ENCODE measurements at regions not wholly inside any gene's neighbourhood (a gene's known extent, or its start where the extent isn't known, plus 50 kb on each side); places are given as distances from the start of the nearest gene placed in this dataset.

- H3K27ac ChIP-seq = no peak overlapping the region
- no peak for TF ChIP-seq CTCF (IDR thresholded peaks at IDR 0.05)
- peaks cover 0 to 37% (median 17%) of the 10 kb centered on the region in 7 donors for H3K27me3 ChIP-seq
- ATAC-seq = no peak
- no peak for DNase-seq
- no peak overlapping the region for H3K4me3 ChIP-seq
- intact Hi-C loops (cut with DNase I) = no loop called here
- 71 to 77% methylated on average over 7 of the region's 7 CpGs for WGBS, 2 donors
- no peaks in the 10 kb centered on the region for H3K4me1 ChIP-seq
- no peaks in the 10 kb centered on the region for H3K36me3 ChIP-seq
- no peaks in the 10 kb centered on the region for H3K9me3 ChIP-seq
Observed at GRCh38 chr10:130875897-130876472, 435.5 kb downstream of the TCERG1L start.

- Histone ChIP-seq H3K4me1 (no peaks in the 10 kb centered on the region), H3K9me3 (no peaks in the 10 kb centered on the region), H3K27me3 (peaks cover 0 to 41% (median 20%) of the 10 kb centered on the region in 7 donors), H3K27ac (no peak overlapping the region), H3K36me3 (no peaks in the 10 kb centered on the region), H3K4me3 (no peak overlapping the region)
- intact Hi-C loops (cut with DNase I) = no loop called here
- DNase-seq = no peak
- TF ChIP-seq CTCF (IDR thresholded peaks at IDR 0.05) = no peak
- WGBS, 2 donors = 73 to 74% methylated on average over 3 of the region's 3 CpGs
- no peak for ATAC-seq
Observed at GRCh38 chr10:130877126-130877525, 434.4 kb downstream of the TCERG1L start.

- H3K4me3 ChIP-seq = no peak overlapping the region
- ATAC-seq = no peak
- H3K4me1 ChIP-seq = no peaks in the 10 kb centered on the region
- WGBS, 2 donors = 80 to 94% methylated on average over 1 of the region's 1 CpG
- H3K27me3 ChIP-seq = peaks cover 0 to 46% (median 20%) of the 10 kb centered on the region in 7 donors
- intact Hi-C loops (cut with DNase I) = no loop called here
- H3K27ac ChIP-seq = no peak overlapping the region
- no peak for TF ChIP-seq CTCF (IDR thresholded peaks at IDR 0.05)
- H3K9me3 ChIP-seq = no peaks in the 10 kb centered on the region
- DNase-seq = no peak
- no peaks in the 10 kb centered on the region for H3K36me3 ChIP-seq
Observed at GRCh38 chr10:130878131-130878530, 433.4 kb downstream of the TCERG1L start.

- Histone ChIP-seq H3K9me3 (no peaks in the 10 kb centered on the region), H3K36me3 (no peaks in the 10 kb centered on the region), H3K4me3 (no peak overlapping the region), H3K27ac (no peak overlapping the region), H3K4me1 (no peaks in the 10 kb centered on the region), H3K27me3 (peaks cover 0 to 56% (median 35%) of the 10 kb centered on the region in 7 donors)
- no peak for TF ChIP-seq CTCF (IDR thresholded peaks at IDR 0.05)
- DNase-seq = no peak
- 83 to 85% methylated on average over 3 of the region's 3 CpGs for WGBS, 2 donors
- no peak for ATAC-seq
- intact Hi-C loops (cut with DNase I) = no loop called here
Observed at GRCh38 chr10:130882906-130883305, 428.6 kb downstream of the TCERG1L start.
